LHCN-M2 (cell line): ENCODE measurements at regions not wholly inside any gene's neighbourhood (a gene's known extent, or its start where the extent isn't known, plus 50 kb on each side); places are given as distances from the start of the nearest gene placed in this dataset.
"Not testable (repeated sequence)": the region's sequence is repeated elsewhere in the genome, so short reads cannot be mapped to it uniquely, and the experiment has no call there.

ENCODE experiments used
- DNase-seq: peaks from one replicate; pipeline ENCODE4 v3.0.0-alpha.2; 2012; ENCODE audit warnings: low read depth

DNA sequence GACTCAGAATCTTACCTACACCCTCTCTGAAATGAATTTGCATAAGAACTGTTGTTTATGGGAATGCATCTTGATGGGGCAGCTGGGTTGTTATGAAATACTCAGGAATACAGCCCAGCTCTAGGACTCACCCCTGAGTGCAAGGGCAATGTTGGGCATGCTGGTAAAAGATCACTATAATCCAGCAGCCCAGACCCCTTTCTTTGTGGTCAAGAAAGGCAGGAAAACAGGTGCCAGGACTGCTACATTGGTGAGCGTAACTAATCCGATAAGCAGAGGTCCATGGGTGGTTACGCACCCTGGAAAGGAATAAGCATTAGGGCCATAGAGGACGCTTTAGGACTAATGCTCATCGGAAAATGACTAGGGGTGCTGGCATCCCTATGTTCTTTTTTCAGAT is 227.9 kb upstream of the CWC22 start:
- DNase-seq, result not testable (repeated sequence)

GRCh38 chr2:180231015-180231414 is 223.9 kb upstream of the CWC22 start:
- no peak for DNase-seq

DNA sequence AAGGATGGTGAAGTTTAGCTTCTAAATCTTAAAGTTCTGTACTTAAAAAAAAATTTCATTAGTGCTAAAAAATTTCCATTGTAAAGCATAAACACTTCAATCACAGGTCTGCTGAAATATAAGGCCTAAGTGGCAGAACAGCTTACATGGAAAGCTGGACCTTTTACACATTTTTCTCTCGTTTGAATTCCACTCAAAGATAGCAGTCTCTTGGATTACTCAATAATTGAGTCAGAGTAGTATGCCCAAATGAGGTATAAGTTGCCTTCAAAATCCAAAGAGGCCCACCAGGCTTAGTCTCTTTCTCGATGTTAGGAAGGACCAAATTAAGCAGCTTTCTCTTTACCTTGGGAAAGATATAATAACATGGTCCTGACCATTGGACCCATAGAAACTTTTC is 220.4 kb upstream of the CWC22 start:
- DNase-seq, result no peak

DNA sequence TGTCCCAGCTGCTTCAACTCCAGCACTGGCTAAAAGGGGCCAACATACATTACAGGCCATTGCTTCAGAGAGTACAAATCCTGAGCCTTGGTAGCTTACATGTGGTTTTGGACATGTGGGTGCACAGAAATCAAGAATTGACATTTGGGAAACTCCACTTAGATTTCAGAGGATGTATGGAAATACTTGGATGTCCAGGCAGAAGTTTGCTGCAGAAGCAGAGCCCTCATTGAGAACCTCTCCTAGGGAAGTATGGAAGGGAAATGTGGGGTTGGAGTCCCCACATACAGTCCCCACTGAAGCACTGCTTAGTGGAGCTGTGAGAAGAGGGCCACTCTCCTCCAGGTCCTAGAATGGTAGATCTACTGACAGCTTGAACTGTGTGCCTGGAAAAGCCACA is 218.0 kb upstream of the CWC22 start:
- no peak for DNase-seq

GRCh38 chr2:180222644-180223043 is 215.5 kb upstream of the CWC22 start:
- peak; percentile 88 for DNase-seq

DNA sequence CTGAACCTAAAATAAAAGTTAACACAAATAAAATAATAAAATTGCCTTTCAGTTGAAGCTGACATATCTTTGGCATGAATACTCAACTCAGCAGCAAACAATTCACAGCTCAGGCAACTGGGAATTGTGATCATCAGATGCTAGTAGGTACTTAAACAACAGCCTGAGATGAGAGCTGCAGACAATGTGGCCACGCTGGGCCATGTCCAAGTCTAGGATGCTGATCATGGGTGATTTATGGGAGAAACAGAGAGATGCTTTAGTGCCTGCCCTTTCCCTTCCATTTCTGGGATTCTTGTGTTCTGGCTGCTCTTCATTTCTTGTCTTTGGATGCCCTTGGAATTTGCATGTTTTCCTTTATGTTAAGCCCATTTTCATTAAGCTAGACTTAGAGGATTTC is 212.4 kb upstream of the CWC22 start:
- no peak for DNase-seq

DNA sequence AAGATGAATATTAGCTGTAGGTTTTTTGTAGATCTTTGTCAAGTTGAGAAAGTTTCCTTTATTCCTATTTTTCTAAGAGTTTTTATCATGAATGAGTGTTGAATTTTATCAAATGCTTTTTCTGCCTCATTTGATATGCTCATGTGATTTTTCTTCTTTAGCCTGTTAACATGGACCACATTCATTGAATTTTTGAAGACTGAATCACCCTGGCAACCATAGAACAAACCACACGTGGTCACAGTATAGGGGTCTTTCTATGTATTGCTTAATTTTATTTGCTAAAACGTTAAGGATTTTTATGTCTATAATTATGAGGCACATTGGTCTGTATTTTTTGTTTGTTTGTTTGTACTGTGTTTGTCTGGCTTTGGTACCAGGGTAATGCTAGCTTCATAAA is 201.7 kb upstream of the CWC22 start:
- peak; percentile 75 for DNase-seq

DNA sequence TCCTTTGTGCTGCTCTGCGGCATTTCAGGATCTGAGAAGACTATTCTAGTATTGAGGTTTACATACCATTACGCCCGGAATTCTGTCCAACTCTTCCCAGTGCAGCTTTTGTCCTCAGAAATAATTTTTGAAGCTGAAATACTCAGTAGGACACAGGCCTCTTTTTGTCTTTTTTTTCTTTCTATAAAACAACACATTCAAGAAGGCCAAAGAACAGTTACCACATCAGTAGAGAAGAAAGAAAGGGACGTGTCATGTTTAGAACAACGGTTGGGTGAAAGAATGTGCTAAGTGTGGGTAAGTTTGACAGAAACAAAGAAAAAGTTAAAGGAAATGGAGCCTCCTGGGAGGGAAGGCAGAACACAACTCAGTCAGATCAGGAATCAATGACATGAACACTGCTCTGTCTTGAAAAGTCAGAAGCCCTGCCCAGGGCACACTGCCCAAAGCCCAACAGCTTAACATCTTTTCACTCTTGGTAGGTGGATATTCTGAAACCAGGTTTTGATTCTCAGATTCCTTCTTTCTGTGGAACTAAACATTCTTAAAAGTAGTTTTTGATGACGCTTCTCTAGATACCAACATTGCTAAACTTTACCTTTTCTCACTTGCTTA is 198.6 kb upstream of the CWC22 start:
- no peak for DNase-seq

- DNase-seq, result peak; percentile 43
These were observed 196.9 kb upstream of the CWC22 start for GRCh38 chr2:180203972-180204371.

DNA sequence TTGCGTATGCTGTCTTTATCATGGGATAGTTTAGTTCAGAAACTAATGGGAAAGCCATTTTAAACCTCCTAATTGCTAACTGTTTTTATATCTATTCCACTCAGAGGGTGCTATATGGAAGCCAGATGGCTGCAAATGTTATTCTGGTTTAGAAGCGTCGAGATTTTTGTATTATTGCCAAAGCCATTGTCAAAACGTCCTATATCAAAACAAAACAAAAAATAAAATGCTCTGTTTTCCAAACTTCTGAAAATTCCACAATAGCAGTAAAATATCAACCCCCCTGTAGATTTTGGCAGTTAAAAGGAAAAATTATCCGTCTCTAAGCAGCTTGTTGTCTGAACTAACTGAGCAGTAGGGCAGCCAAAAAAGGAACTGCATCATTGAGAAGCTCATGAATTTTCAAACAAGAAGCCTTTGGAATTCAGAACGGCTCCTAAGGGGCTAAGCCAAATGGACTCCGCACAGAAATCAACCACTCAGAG is 195.4 kb upstream of the CWC22 start:
- DNase-seq, result no peak

DNA sequence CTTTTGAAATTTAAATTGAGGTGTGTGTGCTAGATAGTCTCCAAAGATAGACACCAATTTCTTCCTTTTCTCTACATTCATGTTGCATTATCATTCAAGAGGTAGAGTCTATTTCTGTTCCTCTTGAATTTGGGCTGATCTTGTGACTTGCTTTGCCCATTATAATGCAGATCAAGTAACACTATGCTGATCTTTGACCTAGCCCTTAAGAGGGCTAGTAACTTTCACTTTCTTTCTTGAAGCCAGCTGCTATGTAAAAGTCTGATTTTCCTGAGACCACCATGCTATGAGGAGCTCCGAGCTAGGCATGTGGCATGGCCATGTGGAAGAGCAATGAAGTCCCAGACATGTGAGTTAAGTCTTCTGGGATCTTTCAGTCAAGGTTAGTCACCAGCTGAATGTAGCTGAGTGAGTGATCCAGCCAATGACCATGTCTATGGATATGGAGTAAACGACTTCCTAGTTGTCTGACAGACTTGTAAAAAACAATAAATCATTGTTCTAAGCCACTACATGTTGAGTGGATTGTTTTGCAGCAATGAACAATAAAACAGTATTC is 189.4 kb upstream of the CWC22 start:
- peak; percentile 42 for DNase-seq

DNA sequence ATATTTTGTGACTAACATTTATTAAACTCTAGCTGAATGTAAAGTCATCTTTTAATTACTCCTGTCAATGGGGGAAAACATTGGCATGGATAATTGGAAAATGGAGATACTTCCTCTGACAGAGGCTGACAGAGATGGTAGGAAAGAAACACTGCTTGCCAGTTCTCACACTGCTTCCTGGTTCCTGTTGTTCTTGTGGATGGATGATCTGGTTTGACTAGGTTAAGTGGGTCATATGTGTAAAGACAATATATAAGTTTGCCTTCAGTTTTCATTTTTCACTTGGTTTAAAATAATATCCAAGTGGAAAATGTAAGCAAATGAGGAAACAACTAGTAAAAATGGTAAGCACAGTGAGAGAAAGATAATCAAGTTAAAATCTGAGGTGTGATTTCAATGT is 188.8 kb upstream of the CWC22 start:
- no peak for DNase-seq

DNA sequence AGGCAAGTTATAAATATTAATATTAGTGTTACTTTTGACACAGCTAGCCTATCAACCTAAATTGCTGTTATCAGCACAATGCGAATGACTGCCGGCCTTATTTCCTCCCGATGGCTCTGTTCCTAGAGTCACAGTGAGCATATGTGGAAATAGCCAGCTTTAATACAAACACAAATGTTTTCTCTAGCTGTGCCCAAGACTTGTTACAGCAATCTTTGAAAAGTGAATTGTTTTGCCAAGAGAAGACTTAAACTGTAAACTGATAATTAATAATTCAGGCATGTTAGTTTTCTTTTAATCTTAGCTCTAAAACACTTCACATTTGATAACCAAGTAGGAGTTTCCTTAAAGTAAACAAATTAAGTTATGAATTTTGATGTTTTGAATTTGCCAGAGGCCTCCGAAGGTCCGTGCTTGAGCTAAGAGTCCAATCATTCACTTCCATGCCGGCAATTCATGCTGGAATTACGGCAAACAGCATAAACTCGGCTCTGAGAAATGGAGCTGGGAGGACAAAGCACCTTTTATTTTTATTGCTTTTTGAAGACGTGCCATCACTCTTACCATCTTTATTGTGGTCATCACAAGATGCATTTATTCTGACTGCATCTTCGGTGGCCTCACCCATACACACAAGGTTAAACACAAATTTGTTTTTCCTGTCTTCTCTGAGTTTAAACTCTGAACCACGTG is 184.5 kb upstream of the CWC22 start:
- no peak for DNase-seq

- DNase-seq, result no peak
These were observed 183.8 kb upstream of the CWC22 start for GRCh38 chr2:180190851-180191250.

DNA sequence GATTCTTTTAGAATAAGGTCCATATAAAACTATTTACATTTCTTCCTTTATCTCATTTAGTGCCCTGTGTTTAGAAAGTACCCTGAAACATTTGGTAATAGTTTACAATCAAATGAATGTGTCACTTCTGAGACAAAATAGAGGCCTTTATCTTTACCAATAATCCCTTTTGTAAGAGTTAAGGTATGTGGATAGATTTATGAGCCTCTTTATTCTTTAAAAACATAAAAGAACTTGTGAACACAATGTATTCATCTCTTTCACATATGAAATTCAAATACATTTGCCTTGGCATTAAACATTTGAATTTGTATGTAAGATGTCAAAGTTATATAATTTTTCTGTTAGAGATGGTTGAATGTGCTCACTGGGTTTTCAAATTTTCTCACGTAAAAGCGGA is 180.5 kb upstream of the CWC22 start:
- no peak for DNase-seq

- DNase-seq, result peak; percentile 56
These were observed 177.4 kb upstream of the CWC22 start for GRCh38 chr2:180184506-180184905.

DNA sequence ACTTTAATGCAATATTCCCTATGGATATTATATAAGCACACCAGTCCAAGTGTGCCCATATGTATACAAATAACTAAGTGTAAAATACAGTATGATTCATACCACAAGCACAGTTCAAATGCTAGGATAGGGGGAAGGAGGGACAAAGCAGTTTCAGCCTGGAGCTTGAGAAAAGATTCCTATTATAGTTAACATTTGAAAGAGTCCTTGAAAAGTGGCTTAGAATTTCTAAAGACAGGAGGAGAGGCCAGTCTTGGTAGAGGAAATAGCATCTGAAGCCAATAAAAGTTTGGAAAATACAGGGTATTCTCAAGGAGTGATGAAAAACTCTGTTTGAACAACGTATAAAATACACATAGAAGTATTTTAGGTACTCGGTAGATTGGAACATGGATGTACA is 173.4 kb upstream of the CWC22 start:
- DNase-seq, result no peak

DNA sequence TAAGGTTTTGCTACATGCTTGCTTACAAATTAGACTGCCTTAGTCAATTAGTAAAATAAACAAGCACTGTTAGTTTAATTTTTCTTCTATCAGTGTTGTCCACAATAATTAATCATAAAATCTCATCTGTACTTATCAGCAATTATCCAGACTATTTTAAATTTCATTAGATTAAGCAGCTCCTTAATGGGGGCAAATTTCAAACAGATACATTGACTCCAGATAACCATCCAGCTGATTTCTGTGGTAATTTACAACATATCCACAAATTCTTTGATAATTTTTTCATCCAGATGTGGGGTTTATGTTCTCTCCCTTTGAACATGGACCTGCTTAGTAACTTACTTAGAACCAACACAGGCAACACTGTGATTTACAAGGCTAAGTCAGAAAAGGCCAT is 170.4 kb upstream of the CWC22 start:
- no peak for DNase-seq

DNA sequence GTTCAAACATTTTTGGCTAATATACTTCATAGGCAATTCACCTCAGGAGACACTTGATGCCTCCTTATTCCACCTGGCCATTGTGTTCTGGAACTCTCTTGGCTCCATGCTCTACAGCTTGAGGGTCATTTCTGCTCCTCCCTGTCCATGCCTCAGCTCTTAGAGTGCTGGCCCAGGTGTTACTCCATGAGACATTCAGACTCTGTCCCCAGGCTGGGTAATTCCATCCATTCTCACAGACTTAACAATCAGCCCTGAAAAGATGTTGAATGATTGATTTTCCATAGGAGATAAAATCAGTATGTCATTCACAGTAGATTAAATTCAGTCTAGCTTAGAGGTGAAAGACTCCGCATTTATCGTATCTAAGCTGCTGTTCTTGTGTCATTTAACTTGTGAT is 168.6 kb upstream of the CWC22 start:
- no peak for DNase-seq

GRCh38 chr2:180174580-180174979 is 167.5 kb upstream of the CWC22 start:
- no peak for DNase-seq

- no peak for DNase-seq
These were observed 162.4 kb upstream of the CWC22 start for GRCh38 chr2:180169474-180169873.

- DNase-seq, result no peak
These were observed 154.3 kb upstream of the CWC22 start for GRCh38 chr2:180161415-180161814.

DNA sequence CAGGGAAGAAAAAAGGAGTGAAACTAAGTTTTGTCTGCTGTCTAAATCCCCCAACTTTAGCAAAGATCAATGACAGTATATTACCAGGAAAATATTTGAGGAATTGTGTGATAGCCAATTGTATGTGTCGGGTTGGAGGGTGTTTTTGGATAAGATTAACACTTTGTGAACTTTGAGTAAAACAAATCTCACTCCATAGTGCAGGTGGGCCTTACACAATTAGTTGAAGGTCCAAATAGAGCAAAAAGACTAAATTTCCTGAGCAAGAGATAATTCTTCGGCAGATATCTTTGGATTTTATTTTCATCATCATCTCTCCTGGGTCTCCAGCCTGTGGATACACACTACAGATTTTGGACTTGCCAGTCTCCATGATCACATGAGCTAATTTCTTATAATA is 152.8 kb upstream of the CWC22 start:
- no peak for DNase-seq
